GM18520 (cell line): ENCODE measurements at regions not wholly inside any gene's neighbourhood (a gene's known extent, or its start where the extent isn't known, plus 50 kb on each side); places are given as distances from the start of the nearest gene placed in this dataset.
"Not testable (repeated sequence)": the region's sequence is repeated elsewhere in the genome, so short reads cannot be mapped to it uniquely, and the experiment has no call there.

Experiments used
- ATAC-seq: cut with Tn5 transposase; IDR thresholded peaks from one replicate; pipeline ENCODE4 v1.9.1; 2021; ENCODE audit not compliant: unreplicated experiment

DNA sequence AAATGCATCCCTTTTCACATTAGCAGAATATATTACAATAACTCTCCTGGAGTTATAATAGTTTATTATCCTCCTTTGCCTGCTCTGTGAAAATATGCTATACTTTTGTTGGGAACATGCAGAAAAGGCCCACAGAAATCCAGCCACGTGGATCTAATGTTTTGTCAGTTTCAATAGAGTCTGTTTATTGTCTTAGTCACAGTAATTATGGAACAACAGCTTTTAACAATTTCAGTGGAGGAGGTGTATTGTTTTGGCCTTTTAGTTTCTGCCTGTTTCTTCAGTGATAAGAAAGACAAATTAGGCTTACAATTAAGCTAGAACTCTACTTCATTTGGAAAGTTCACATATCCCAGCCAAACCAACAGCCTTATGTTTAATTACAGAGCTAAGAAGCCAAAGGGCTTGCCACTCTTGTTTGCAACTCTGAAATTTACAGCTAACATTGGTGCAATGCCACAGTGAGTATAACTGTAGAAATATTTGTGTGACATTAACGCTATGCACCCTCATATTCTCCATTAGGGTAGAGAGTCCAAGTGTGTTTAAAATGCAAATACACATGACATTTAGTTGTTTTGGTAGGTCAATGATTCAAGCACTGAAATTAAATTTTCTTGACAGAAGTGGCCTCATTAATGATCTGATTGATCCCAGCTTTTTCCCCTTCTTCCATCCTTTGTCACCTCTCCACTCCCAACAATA, 175.8 kb downstream of the USP46 start:
- ATAC-seq = no peak

DNA sequence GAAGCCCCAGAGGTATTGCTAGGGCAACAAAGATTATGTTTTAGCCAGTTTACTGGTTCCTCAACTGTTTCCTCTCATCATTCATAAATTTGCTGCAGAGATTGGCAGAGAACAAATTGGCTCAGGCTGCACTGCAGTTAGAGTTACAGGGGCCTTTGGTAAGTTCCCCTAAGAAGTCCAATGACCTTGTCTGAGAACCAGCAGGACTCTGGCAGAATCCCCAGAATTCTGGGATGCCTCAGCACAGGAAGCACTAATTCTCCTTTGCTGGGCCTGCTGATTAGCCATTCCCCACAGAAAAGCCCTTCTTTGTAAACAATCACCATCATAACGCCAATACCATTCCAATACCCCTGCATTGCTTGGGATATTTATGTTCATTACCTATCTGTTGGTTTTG, 151.3 kb downstream of the USP46 start:
- ATAC-seq = no peak

DNA sequence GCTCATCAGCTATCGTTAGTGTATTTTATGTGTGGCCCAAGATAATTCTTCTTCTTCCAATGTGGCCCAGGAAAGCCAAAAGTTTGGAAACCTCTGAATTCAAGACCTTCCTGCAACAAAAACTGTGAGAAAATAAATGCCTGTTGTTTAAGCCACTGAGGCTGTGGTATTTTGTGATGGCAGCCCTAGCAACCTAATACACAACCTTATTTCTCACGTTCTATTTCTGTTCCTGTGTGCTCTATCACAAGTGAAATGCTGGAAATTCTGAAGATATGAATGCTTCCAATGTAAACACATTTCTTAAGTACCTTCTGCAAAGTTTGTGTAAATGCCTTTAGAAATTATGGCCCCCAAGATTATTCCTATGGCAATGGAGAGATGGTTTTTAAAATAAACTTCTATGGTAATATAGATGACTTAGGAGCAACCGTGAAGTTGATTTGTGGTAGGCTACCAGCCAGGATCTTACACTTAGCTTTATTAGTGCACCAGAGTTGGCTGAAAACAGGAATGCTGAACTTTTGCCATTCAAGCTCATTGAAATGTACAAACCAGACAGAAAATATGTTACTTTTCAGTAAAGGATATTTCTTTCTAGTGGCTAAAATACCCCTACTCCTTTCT, 148.0 kb downstream of the USP46 start:
- no peak for ATAC-seq

DNA sequence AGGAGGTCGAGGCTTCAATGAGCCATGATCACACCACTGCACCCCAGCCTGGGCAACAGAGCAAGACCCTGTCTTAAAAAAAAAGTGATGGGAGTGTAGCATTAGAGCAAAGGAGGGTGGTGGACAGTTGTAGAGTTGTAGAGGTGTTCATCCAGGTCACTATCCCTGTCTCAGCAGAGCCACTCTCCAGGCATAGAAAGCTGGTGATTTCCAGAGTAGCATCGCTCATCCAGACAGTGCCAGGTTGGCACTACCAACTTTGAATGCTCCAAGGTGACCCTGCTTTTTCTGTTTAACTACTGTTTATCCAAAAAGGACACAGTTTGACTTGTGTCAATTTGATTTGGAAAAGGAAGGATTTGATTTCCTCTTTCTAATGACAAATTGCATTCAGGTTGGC, 147.3 kb downstream of the USP46 start:
- no peak for ATAC-seq

DNA sequence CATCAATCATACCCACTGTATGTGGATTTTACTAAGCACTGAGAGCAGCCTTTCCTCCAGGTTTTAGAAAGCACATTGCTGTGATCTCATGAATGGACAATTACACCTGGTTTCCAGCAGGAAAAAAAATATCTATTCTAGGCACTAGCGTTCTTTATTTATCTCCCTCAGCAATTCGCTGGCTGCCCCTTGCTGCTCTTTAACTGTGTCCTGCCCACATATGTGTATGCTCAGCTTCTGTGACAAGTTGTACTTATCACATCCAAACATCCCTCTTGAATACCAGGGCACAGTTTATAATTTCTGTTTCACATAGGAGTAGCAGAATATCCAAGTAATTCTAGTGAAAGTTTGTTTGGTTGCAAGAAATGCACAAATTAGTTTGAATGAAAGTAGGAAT, 146.8 kb downstream of the USP46 start:
- ATAC-seq = no peak

DNA sequence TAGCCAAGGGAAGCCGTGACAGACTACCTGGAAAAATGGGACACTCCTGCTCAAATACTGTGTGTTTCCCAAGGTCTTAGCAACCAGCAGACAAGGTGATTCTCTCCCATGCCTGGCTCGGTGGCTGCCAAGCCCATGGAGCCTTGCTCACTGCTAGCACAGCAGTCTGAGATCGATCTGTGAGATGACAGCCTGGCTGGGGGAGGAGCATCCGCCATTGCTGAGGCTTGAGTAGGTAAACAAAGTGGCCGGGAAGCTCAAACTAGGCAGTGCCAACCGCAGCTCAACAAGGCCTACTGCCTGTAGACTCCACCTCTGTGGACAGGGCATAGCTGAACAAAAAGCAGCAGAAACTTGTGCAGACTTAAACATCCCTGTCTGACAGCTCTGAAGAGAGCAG, 137.0 kb downstream of the USP46 start:
- not testable (repeated sequence) for ATAC-seq

DNA sequence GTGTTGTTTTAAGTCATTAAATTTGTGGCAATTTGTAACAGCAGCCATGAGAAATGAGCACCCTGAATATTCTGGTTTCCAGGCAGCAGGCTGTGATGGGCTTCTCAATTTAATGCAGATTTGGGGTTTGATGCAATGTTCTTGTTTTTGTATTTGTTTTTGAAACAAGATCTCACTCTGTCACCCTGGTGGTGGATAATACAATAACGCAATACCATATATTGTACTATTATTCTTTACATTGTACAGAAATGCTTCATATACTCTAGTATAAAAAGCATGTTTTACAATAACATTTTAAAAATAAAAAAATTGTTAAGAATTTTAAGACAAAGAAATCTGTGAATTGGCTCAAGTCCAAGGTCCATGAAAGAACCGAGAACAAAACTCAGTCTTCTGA, 129.1 kb downstream of the USP46 start:
- no peak for ATAC-seq

DNA sequence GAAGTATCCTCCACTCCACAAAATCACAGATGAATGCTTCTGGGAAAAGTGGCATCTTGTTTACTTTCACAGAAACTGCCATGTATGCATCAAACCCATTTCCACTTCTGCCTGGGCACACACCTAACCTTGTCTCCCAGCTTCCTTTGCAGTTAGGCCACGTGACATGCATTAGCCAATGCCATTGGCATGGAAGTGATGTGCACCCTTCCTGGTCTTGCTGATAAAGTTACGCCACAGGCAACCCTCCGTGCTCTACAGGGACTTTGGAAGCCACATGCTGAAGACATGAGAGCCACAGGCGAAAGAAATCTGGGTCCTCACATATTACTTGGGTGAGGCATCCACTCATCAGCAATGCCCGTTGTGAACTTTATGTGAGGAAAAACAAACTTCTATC, 123.3 kb downstream of the USP46 start:
- ATAC-seq = no peak
